Posterior vena cava (tissue), 2 donors: ENCODE measurements at regions not wholly inside any gene's neighbourhood (a gene's known extent, or its start where the extent isn't known, plus 50 kb on each side); places are given as distances from the start of the nearest gene placed in this dataset.
"Not testable (repeated sequence)": the region's sequence is repeated elsewhere in the genome, so short reads cannot be mapped to it uniquely, and the experiment has no call there.

Source experiments
- DNase-seq: peaks from one replicate; pipeline ENCODE4 v3.0.0-alpha.2; 2020; ENCODE audit warnings: low spot score
- intact Hi-C, 2 donors: fragments of 100-400 bp; cut with DNase I; formaldehyde crosslinking; loops; one replicate each; pipeline versions ENCODE4 v1.14.1 to v1.14.2; 2022 to 2023
- donor health status: DM: yes; HTN: yes; CAD: no.
- donor health status: DM: yes; HTN: yes; CAD: no.

GRCh38 chr6:170155464-170156196 is 135.2 kb downstream of the DLL1 start:
- no peak for DNase-seq
- intact Hi-C loops, result no loop called here

GRCh38 chr6:170153436-170154319 is 137.2 kb downstream of the DLL1 start:
- no peak for DNase-seq
- intact Hi-C loops, result no loop called here

GRCh38 chr6:170152989-170153388 is 137.9 kb downstream of the DLL1 start:
- intact Hi-C loops, result no loop called here

GRCh38 chr6:170152124-170152926 is 138.6 kb downstream of the DLL1 start:
- no peak for DNase-seq
- intact Hi-C loops, result no loop called here

More at GRCh38 chr6:170152989-170153388, 137.9 kb downstream of the DLL1 start:
- no peak for DNase-seq

GRCh38 chr6:170151804-170152123 is 139.1 kb downstream of the DLL1 start:
- intact Hi-C loops, result no loop called here

GRCh38 chr6:170151321-170151771 is 139.5 kb downstream of the DLL1 start:
- DNase-seq, result no peak
- intact Hi-C loops, result no loop called here

More at GRCh38 chr6:170151804-170152123, 139.1 kb downstream of the DLL1 start:
- no peak for DNase-seq

GRCh38 chr6:170150590-170150945 is 140.3 kb downstream of the DLL1 start:
- no peak for DNase-seq
- intact Hi-C loops, result no loop called here

- intact Hi-C loops, result no loop called here
- no peak for DNase-seq
These were observed 140.9 kb downstream of the DLL1 start for GRCh38 chr6:170149681-170150589.

- no peak for DNase-seq
- intact Hi-C loops, result no loop called here
These were observed 142.0 kb downstream of the DLL1 start for GRCh38 chr6:170148709-170149470.

- no peak for DNase-seq
- intact Hi-C loops, result no loop called here
These were observed 142.8 kb downstream of the DLL1 start for GRCh38 chr6:170147832-170148708.

- DNase-seq, result no peak
- intact Hi-C loops, result no loop called here
These were observed 143.7 kb downstream of the DLL1 start for GRCh38 chr6:170147056-170147787.

GRCh38 chr6:170146640-170147039 is 144.2 kb downstream of the DLL1 start:
- intact Hi-C loops, result no loop called here

GRCh38 chr6:170146131-170146530 is 144.7 kb downstream of the DLL1 start:
- peak; percentile 37 for DNase-seq
- intact Hi-C loops, result not testable (repeated sequence)

More at GRCh38 chr6:170146640-170147039, 144.2 kb downstream of the DLL1 start:
- DNase-seq, result peak; percentile 73

- intact Hi-C loops, result not testable (repeated sequence)
- peak; percentile 35 for DNase-seq
These were observed 145.2 kb downstream of the DLL1 start for GRCh38 chr6:170145716-170146115.

- intact Hi-C loops, result no loop called here
- DNase-seq, result peak; percentile 17
These were observed 145.6 kb downstream of the DLL1 start for GRCh38 chr6:170145272-170145592.

- intact Hi-C loops, result no loop called here
- DNase-seq, result no peak
These were observed 146.2 kb downstream of the DLL1 start for GRCh38 chr6:170144571-170145271.
